COR-L47 (cell line): ENCODE measurements at regions not wholly inside any gene's neighbourhood (a gene's known extent, or its start where the extent isn't known, plus 50 kb on each side); places are given as distances from the start of the nearest gene placed in this dataset.

Experiments
- DNase-seq: peaks from one replicate; lab custom pipeline; 2025; lab: John Stamatoyannopoulos, UW

GRCh38 chr17:77906377-77906871, 52.1 kb upstream of the TNRC6C start:
- no peak for DNase-seq

- no peak for DNase-seq
These were observed 50.7 kb upstream of the TNRC6C start for GRCh38 chr17:77907497-77908461.

- DNase-seq, result no peak
These were observed 50.0 kb upstream of the TNRC6C start for GRCh38 chr17:77908501-77908900.
